Neural progenitor cell (in vitro differentiated cells): ENCODE measurements at regions not wholly inside any gene's neighbourhood (a gene's known extent, or its start where the extent isn't known, plus 50 kb on each side); places are given as distances from the start of the nearest gene placed in this dataset.

ENCODE experiments used
- DNase-seq: peaks from one replicate; pipeline ENCODE4 v3.0.0-alpha.2; 2016; ENCODE audit warnings: low spot score
- H2AFZ ChIP-seq: fragments of 200-600 bp; sonication (generic); replicated peaks from 2 replicates; pipeline ENCODE4 v1.6.1; 2016; ENCODE audit warnings: antibody characterized with exemption
- H3F3A ChIP-seq: fragments of 200-600 bp; sonication (generic); 2 replicates; pipeline ENCODE4 v1.6.1; 2016; ENCODE audit warnings: antibody characterized with exemption, low read depth
- H3K27ac ChIP-seq: fragments of 200-600 bp; sonication (generic); 2 replicates; pipeline ENCODE4 v1.5.1; 2016; ENCODE audit warnings: mild to moderate bottlenecking
- H3K27me3 ChIP-seq: fragments of 200-600 bp; sonication (generic); 2 replicates; pipeline ENCODE4 v1.6.1; 2016; ENCODE audit warnings: mild to moderate bottlenecking, moderate library complexity
- H3K36me3 ChIP-seq: fragments of 200-600 bp; sonication (generic); 2 replicates; pipeline ENCODE4 v1.5.1; 2016
- H3K4me1 ChIP-seq: fragments of 200-600 bp; sonication (generic); 2 replicates; pipeline ENCODE4 v1.6.1; 2016; ENCODE audit warnings: mixed run types
- H3K4me2 ChIP-seq: fragments of 200-600 bp; sonication (generic); 2 replicates; pipeline ENCODE4 v1.6.1; 2016
- H3K4me3 ChIP-seq: fragments of 200-600 bp; sonication (generic); 2 replicates; pipeline ENCODE4 v1.5.1; 2016
- H3K79me2 ChIP-seq: fragments of 200-600 bp; sonication (generic); 2 replicates; pipeline ENCODE4 v1.6.1; 2016; ENCODE audit warnings: low read depth
- H3K9ac ChIP-seq: fragments of 200-600 bp; sonication (generic); 2 replicates; pipeline ENCODE4 v1.6.1; 2016
- H3K9me3 ChIP-seq: fragments of 200-600 bp; sonication (generic); 2 replicates; pipeline ENCODE4 v1.5.1; 2016; ENCODE audit warnings: low read depth
- H4K20me1 ChIP-seq: fragments of 200-600 bp; sonication (generic); 2 replicates; pipeline ENCODE4 v1.6.1; 2016; ENCODE audit warnings: low read depth
- H3K27ac Mint-ChIP-seq: 3 replicates; pipeline ENCODE4 v1.8.0; 2021; ENCODE audit warnings: mixed read lengths
- H3K27me3 Mint-ChIP-seq: 2 replicates; pipeline ENCODE4 v1.8.0; 2022; ENCODE audit warnings: low read depth, mild to moderate bottlenecking, inconsistent platforms, moderate library complexity, mixed read lengths; ENCODE audit not compliant: insufficient read depth
- H3K36me3 Mint-ChIP-seq: 3 replicates; pipeline ENCODE4 v1.8.0; 2021; ENCODE audit warnings: mixed read lengths
- H3K4me1 Mint-ChIP-seq: 3 replicates; pipeline ENCODE4 v1.8.0; 2021; ENCODE audit warnings: mixed read lengths
- H3K4me3 Mint-ChIP-seq: 3 replicates; pipeline ENCODE4 v1.8.0; 2021; ENCODE audit warnings: mild to moderate bottlenecking, moderate library complexity, mixed read lengths
- H3K9me3 Mint-ChIP-seq: 3 replicates; pipeline ENCODE4 v1.8.0; 2020; ENCODE audit warnings: mixed read lengths
- EZH2 ChIP-seq: fragments of 200-600 bp; sonication (generic); IDR thresholded peaks from 2 replicates; pipeline ENCODE4 v1.6.1; 2017; ENCODE audit warnings: antibody characterized with exemption, mild to moderate bottlenecking, moderate library complexity
- EZH2phosphoT487 ChIP-seq: fragments of 200-600 bp; sonication (generic); IDR thresholded peaks from 2 replicates; pipeline ENCODE4 v1.6.1; 2017; ENCODE audit warnings: antibody characterized with exemption
- TF ChIP-seq, protein P1 (sequence below): fragments of 200-600 bp; sonication (generic); IDR thresholded peaks from 2 replicates; pipeline ENCODE4 v1.5.1; 2017; ENCODE audit warnings: antibody characterized with exemption, mild to moderate bottlenecking

DNA sequence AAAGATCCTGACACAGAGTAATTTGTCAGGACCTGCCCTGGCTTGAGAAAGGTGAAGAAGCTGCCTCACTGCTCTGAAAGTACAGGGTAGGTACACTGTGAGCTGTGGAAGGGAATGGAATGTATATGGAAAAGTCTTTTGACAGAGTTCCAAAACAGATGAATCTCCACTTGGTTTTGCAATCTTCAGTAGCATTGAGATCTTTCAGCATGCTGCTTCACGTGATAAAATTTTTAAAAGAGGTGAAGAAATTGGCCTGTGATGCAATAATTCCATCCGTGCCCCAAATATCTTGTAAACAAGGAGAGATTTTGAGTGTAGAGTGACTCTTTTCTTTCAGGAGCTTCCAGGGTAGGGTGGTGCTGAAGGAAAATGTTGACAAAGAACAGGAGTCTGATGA is 123.1 kb downstream of the OSR1 start:
- Mint-ChIP-seq H3K4me1 (peaks cover 10% of the 10 kb centered on the region), H3K4me3 (no peak overlapping the region), H3K36me3 (no peaks in the 10 kb centered on the region), H3K27ac (no peak overlapping the region), H3K9me3 (no peaks in the 10 kb centered on the region), H3K27me3 (peaks cover 4% of the 10 kb centered on the region)
- peaks cover 13% of the 10 kb centered on the region for H3K4me1 ChIP-seq
- no peak overlapping the region for H3K27ac ChIP-seq
- no peak overlapping the region for H3K9ac ChIP-seq
- no peak for DNase-seq
- TF ChIP-seq EZH2, result no peak
- TF ChIP-seq EZH2phosphoT487, result no peak
- TF ChIP-seq, protein P1, sequence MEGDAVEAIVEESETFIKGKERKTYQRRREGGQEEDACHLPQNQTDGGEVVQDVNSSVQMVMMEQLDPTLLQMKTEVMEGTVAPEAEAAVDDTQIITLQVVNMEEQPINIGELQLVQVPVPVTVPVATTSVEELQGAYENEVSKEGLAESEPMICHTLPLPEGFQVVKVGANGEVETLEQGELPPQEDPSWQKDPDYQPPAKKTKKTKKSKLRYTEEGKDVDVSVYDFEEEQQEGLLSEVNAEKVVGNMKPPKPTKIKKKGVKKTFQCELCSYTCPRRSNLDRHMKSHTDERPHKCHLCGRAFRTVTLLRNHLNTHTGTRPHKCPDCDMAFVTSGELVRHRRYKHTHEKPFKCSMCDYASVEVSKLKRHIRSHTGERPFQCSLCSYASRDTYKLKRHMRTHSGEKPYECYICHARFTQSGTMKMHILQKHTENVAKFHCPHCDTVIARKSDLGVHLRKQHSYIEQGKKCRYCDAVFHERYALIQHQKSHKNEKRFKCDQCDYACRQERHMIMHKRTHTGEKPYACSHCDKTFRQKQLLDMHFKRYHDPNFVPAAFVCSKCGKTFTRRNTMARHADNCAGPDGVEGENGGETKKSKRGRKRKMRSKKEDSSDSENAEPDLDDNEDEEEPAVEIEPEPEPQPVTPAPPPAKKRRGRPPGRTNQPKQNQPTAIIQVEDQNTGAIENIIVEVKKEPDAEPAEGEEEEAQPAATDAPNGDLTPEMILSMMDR, result no peak
- no peaks in the 10 kb centered on the region for H3K27me3 ChIP-seq
- H3K36me3 ChIP-seq, result no peaks in the 10 kb centered on the region
- H3K9me3 ChIP-seq, result no peaks in the 10 kb centered on the region
- no peak overlapping the region for H3K4me2 ChIP-seq
- H3K4me3 ChIP-seq, result no peak overlapping the region
- no peak overlapping the region for H2AFZ ChIP-seq
- H3F3A ChIP-seq, result peaks cover 4% of the 10 kb centered on the region
- no peaks in the 10 kb centered on the region for H4K20me1 ChIP-seq
- H3K79me2 ChIP-seq, result no peaks in the 10 kb centered on the region

DNA sequence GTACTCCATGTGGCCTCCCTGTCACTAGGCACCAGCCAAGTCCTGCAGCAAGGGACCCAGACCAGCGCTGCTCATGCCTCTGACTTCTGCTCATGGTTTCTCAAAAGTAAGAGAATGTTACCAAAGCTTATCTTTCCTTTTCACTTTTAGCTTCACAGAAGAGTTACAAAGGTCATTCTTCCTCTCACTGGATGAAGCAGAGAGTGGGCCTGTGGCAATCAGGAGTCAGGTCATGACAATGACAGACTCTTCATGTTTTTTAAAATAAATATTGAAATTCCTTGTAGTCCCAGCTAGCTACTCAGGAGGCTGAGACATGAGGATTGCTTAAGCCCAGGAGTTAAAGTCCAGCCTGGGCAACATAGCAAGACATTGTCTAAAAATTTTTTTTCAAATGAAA is 126.1 kb downstream of the OSR1 start:
- peaks cover 29% of the 10 kb centered on the region for H3K4me1 ChIP-seq
- TF ChIP-seq, protein P1, result no peak
- TF ChIP-seq EZH2phosphoT487 (no peak), EZH2 (no peak)
- no peaks in the 10 kb centered on the region for H3K27me3 ChIP-seq
- peaks cover 26% of the 10 kb centered on the region for H3K4me1 Mint-ChIP-seq
- H3K27me3 Mint-ChIP-seq, result no peaks in the 10 kb centered on the region
- H3K27ac ChIP-seq, result no peak overlapping the region
- no peaks in the 10 kb centered on the region for H3K36me3 ChIP-seq
- H3K36me3 Mint-ChIP-seq, result no peaks in the 10 kb centered on the region
- no peak overlapping the region for H3K4me3 ChIP-seq
- H3K4me2 ChIP-seq, result no peak overlapping the region
- H3K79me2 ChIP-seq, result no peaks in the 10 kb centered on the region
- no peak overlapping the region for H3K4me3 Mint-ChIP-seq
- H2AFZ ChIP-seq, result no peak overlapping the region
- no peaks in the 10 kb centered on the region for H3K9me3 Mint-ChIP-seq
- H4K20me1 ChIP-seq, result no peaks in the 10 kb centered on the region
- no peak overlapping the region for H3K9ac ChIP-seq
- no peaks in the 10 kb centered on the region for H3K9me3 ChIP-seq
- peaks cover 15% of the 10 kb centered on the region for H3F3A ChIP-seq
- DNase-seq, result no peak
- no peak overlapping the region for H3K27ac Mint-ChIP-seq

DNA sequence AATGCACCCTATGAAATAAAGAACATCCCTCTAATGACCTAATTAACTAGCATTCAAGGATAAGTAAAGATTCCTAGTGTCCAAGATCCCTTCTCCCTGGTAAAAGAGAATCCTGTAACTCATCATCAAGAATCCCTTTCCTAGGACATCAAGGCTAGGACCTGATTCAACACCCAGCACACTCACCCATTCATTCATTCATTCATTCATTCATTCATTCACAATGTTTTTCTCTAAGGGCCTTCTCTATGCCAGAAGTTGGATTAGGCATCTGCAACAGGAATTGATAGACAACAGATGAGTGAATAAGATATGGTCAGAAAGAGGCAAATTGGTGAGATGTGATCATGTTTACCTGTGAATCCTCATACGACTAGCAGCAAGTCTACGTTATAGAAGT is 126.8 kb downstream of the OSR1 start:
- H3K4me2 ChIP-seq, result no peak overlapping the region
- H3K4me3 ChIP-seq, result no peak overlapping the region
- peaks cover 2% of the 10 kb centered on the region for H3K27me3 Mint-ChIP-seq
- peaks cover 28% of the 10 kb centered on the region for H3K4me1 Mint-ChIP-seq
- no peaks in the 10 kb centered on the region for H3K79me2 ChIP-seq
- no peak overlapping the region for H3K9ac ChIP-seq
- peaks cover 11% of the 10 kb centered on the region for H3F3A ChIP-seq
- H3K4me3 Mint-ChIP-seq, result no peak overlapping the region
- H2AFZ ChIP-seq, result no peak overlapping the region
- no peaks in the 10 kb centered on the region for H3K36me3 ChIP-seq
- peaks cover 29% of the 10 kb centered on the region for H3K4me1 ChIP-seq
- no peaks in the 10 kb centered on the region for H3K36me3 Mint-ChIP-seq
- TF ChIP-seq, protein P1, result no peak
- TF ChIP-seq EZH2 (no peak), EZH2phosphoT487 (no peak)
- no peak for DNase-seq
- no peaks in the 10 kb centered on the region for H4K20me1 ChIP-seq
- no peak overlapping the region for H3K27ac Mint-ChIP-seq
- H3K27ac ChIP-seq, result no peak overlapping the region
- H3K9me3 ChIP-seq, result no peaks in the 10 kb centered on the region
- H3K27me3 ChIP-seq, result no peaks in the 10 kb centered on the region
- no peaks in the 10 kb centered on the region for H3K9me3 Mint-ChIP-seq

DNA sequence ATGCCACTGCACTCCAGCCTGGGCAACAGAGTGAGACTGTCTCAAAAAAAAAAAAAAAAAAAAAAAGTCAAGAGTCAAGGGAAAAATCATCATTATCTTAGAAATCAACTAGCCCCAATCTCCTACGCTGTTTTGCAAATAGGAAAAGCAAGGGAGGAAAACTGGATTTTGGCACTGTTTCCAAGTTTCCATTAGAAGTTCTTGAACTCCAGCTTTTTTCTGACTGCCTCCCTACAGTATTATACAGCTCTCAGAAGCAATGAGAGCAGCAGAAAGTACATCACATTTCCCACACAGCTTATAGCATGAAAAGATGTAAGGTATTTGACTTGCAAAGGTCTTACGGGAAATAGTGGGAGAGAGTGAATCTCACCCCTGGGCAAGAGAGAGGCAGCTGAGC is 127.8 kb downstream of the OSR1 start:
- no peak overlapping the region for H3K9ac ChIP-seq
- H3K9me3 Mint-ChIP-seq, result no peaks in the 10 kb centered on the region
- H3K4me3 Mint-ChIP-seq, result no peak overlapping the region
- no peaks in the 10 kb centered on the region for H3K9me3 ChIP-seq
- H3K36me3 ChIP-seq, result no peaks in the 10 kb centered on the region
- H3K4me1 Mint-ChIP-seq, result peaks cover 32% of the 10 kb centered on the region
- TF ChIP-seq EZH2 (no peak), EZH2phosphoT487 (no peak)
- TF ChIP-seq, protein P1, result no peak
- H3K27ac Mint-ChIP-seq, result no peak overlapping the region
- H3K4me3 ChIP-seq, result no peak overlapping the region
- H3K27me3 Mint-ChIP-seq, result peaks cover 5% of the 10 kb centered on the region
- H4K20me1 ChIP-seq, result no peaks in the 10 kb centered on the region
- H3K36me3 Mint-ChIP-seq, result no peaks in the 10 kb centered on the region
- no peak overlapping the region for H3K4me2 ChIP-seq
- no peak overlapping the region for H2AFZ ChIP-seq
- H3K4me1 ChIP-seq, result peaks cover 24% of the 10 kb centered on the region
- H3K79me2 ChIP-seq, result no peaks in the 10 kb centered on the region
- DNase-seq, result no peak
- peaks cover 11% of the 10 kb centered on the region for H3F3A ChIP-seq
- no peak overlapping the region for H3K27ac ChIP-seq
- H3K27me3 ChIP-seq, result no peaks in the 10 kb centered on the region
